H9 (cell line): ENCODE measurements at regions not wholly inside any gene's neighbourhood (a gene's known extent, or its start where the extent isn't known, plus 50 kb on each side); places are given as distances from the start of the nearest gene placed in this dataset.

ENCODE experiments used
- DNase-seq: peaks from one replicate; pipeline ENCODE4 v3.0.0-alpha.2; 2017
- H2AFZ ChIP-seq: one replicate; pipeline ENCODE4 v1.6.1; 2013; ENCODE audit warnings: mild to moderate bottlenecking, low read length, control low read depth, moderate library complexity
- H2AK5ac ChIP-seq: 2 replicates; pipeline ENCODE4 v1.6.1; 2013; ENCODE audit warnings: low read length, control low read depth, mixed read lengths; ENCODE audit not compliant: insufficient read length
- H2BK120ac ChIP-seq: one replicate; pipeline ENCODE4 v1.6.1; 2013; ENCODE audit warnings: low read depth, mild to moderate bottlenecking, low read length, control low read depth, inconsistent platforms; ENCODE audit not compliant: poor library complexity, severe bottlenecking
- H2BK12ac ChIP-seq: 2 replicates; pipeline ENCODE4 v1.6.1; 2013; ENCODE audit warnings: low read length, control low read depth, mixed read lengths, low read depth; ENCODE audit not compliant: insufficient read length
- H2BK15ac ChIP-seq: 2 replicates; pipeline ENCODE4 v1.6.1; 2013; ENCODE audit warnings: low read depth, low read length, control low read depth
- H2BK20ac ChIP-seq: one replicate; pipeline ENCODE4 v1.6.1; 2013; ENCODE audit warnings: low read depth, mild to moderate bottlenecking, low read length, control low read depth, inconsistent platforms; ENCODE audit not compliant: poor library complexity, severe bottlenecking
- H2BK5ac ChIP-seq: 2 replicates; pipeline ENCODE4 v1.6.1; 2013; ENCODE audit warnings: low read length, control low read depth, mixed read lengths; ENCODE audit not compliant: insufficient read length
- H3K14ac ChIP-seq: 2 replicates; pipeline ENCODE4 v1.6.1; 2013; ENCODE audit warnings: low read length, control low read depth; ENCODE audit not compliant: insufficient read depth
- H3K18ac ChIP-seq: 2 replicates; pipeline ENCODE4 v1.6.1; 2013; ENCODE audit warnings: low read depth, mild to moderate bottlenecking, mixed read lengths, low read length, control low read depth; ENCODE audit not compliant: insufficient read length
- H3K23ac ChIP-seq: 2 replicates; pipeline ENCODE4 v1.6.1; 2013; ENCODE audit warnings: low read length, control low read depth, mixed read lengths, low read depth; ENCODE audit not compliant: insufficient read length
- H3K23me2 ChIP-seq: 2 replicates; pipeline ENCODE4 v1.6.1; 2013; ENCODE audit warnings: low read depth, mild to moderate bottlenecking, mixed read lengths, low read length, control low read depth; ENCODE audit not compliant: insufficient read length, poor library complexity, severe bottlenecking
- H3K27ac ChIP-seq: 2 replicates; pipeline ENCODE4 v1.5.1; 2013; ENCODE audit warnings: low read length, control low read depth, mixed read lengths, low read depth; ENCODE audit not compliant: insufficient read length
- H3K27me3 ChIP-seq: 2 replicates; pipeline ENCODE4 v1.6.1; 2013; ENCODE audit warnings: low read length, control low read depth, inconsistent platforms; ENCODE audit not compliant: insufficient read depth
- H3K4ac ChIP-seq: 2 replicates; pipeline ENCODE4 v1.6.1; 2013; ENCODE audit warnings: low read depth, mild to moderate bottlenecking, control low read depth, inconsistent platforms, low read length, moderate library complexity
- H3K4me1 ChIP-seq: 2 replicates; pipeline ENCODE4 v1.6.1; 2013; ENCODE audit warnings: low read length, control low read depth, inconsistent platforms; ENCODE audit not compliant: insufficient read depth
- H3K4me2 ChIP-seq: 2 replicates; pipeline ENCODE4 v1.6.1; 2013; ENCODE audit warnings: low read length, control low read depth, mixed read lengths; ENCODE audit not compliant: insufficient read length, insufficient read depth
- H3K56ac ChIP-seq: 2 replicates; pipeline ENCODE4 v1.6.1; 2013; ENCODE audit warnings: low read depth, mild to moderate bottlenecking, mixed read lengths, low read length, control low read depth; ENCODE audit not compliant: insufficient read length
- H3K79me1 ChIP-seq: 2 replicates; pipeline ENCODE4 v1.6.1; 2013; ENCODE audit warnings: low read depth, mild to moderate bottlenecking, moderate library complexity, low read length, control low read depth, inconsistent platforms; ENCODE audit not compliant: insufficient read depth, poor library complexity, severe bottlenecking
- H3K79me2 ChIP-seq: 2 replicates; pipeline ENCODE4 v1.6.1; 2013; ENCODE audit warnings: low read length, control low read depth, inconsistent platforms; ENCODE audit not compliant: insufficient read depth
- H3K9ac ChIP-seq: 2 replicates; pipeline ENCODE4 v1.6.1; 2013; ENCODE audit warnings: low read length, control low read depth, mixed read lengths; ENCODE audit not compliant: insufficient read length; ENCODE audit errors: extremely low read depth
- H3K9me3 ChIP-seq: one replicate; pipeline ENCODE4 v1.6.1; 2013; ENCODE audit warnings: low read depth, low read length, inconsistent platforms; ENCODE audit not compliant: control insufficient read depth
- H3T11ph ChIP-seq: one replicate; pipeline ENCODE4 v1.6.1; 2013; ENCODE audit warnings: mild to moderate bottlenecking, low read length, control low read depth, inconsistent platforms
- H4K20me1 ChIP-seq: one replicate; pipeline ENCODE4 v1.6.1; 2013; ENCODE audit not compliant: control insufficient read depth, insufficient read length, insufficient read depth
- H4K5ac ChIP-seq: 2 replicates; pipeline ENCODE4 v1.6.1; 2013; ENCODE audit warnings: low read depth, mild to moderate bottlenecking, mixed read lengths, low read length, control low read depth; ENCODE audit not compliant: insufficient read length
- H4K8ac ChIP-seq: replicated peaks from 2 replicates; pipeline ENCODE4 v1.6.1; 2013; ENCODE audit warnings: low read length, control low read depth, mixed read lengths, low read depth; ENCODE audit not compliant: insufficient read length
- H4K91ac ChIP-seq: 2 replicates; pipeline ENCODE4 v1.6.1; 2013; ENCODE audit warnings: low read depth, mild to moderate bottlenecking, moderate library complexity, mixed read lengths, low read length, control low read depth; ENCODE audit not compliant: insufficient read length
- H3K27ac Mint-ChIP-seq, 3 experiments: 2 replicates in 2 of 3; 3 replicates in 1 of 3; pipeline ENCODE4 v1.8.0; 2020 to 2021; ENCODE audit warnings: mixed read lengths in 3 of 3, mild to moderate bottlenecking in 1 of 3, moderate library complexity in 1 of 3
- H3K27me3 Mint-ChIP-seq: 2 replicates; pipeline ENCODE4 v1.8.0; 2021; ENCODE audit warnings: low read depth, mild to moderate bottlenecking, moderate library complexity, mixed read lengths
- H3K36me3 Mint-ChIP-seq, 3 experiments: 2 replicates in 2 of 3; 3 replicates in 1 of 3; pipeline ENCODE4 v1.8.0; 2020 to 2021; ENCODE audit warnings: low read depth in 3 of 3, mixed read lengths in 3 of 3; ENCODE audit not compliant: insufficient read depth in 1 of 3
- H3K4me1 Mint-ChIP-seq, 2 experiments: 2 replicates each; pipeline ENCODE4 v1.8.0; 2020; ENCODE audit warnings: mixed read lengths in 2 of 2
- H3K4me3 Mint-ChIP-seq, 2 experiments: 2 replicates in 1 of 2; 3 replicates in 1 of 2; pipeline ENCODE4 v1.8.0; 2020 to 2021; ENCODE audit warnings: mild to moderate bottlenecking in 2 of 2, mixed read lengths in 2 of 2, moderate library complexity in 1 of 2
- H3K9me3 Mint-ChIP-seq, 2 experiments: 2 replicates in 1 of 2; 3 replicates in 1 of 2; pipeline ENCODE4 v1.8.0; 2020; ENCODE audit warnings: mild to moderate bottlenecking in 2 of 2, mixed read lengths in 2 of 2, moderate library complexity in 1 of 2
- WGBS: extraction: QIAGEN DNeasy Blood & Tissue Kit; methylation state at CpG from one replicate; pipeline ENCODE4 v1.1.7; 2013; ENCODE audit warnings: missing lambda C conversion rate, low lambda C conversion rate, mixed read lengths; ENCODE audit not compliant: insufficient read length; ENCODE audit errors: extremely low coverage; 5-methylcytosine and 5-hydroxymethylcytosine counted together
- TF ChIP-seq, protein P1 (sequence below): fragments of 200-600 bp; sonication (generic); conservative IDR thresholded peaks from 3 replicates; pipeline ENCODE4 v1.8.0; 2021; ENCODE audit warnings: antibody characterized with exemption, mild to moderate bottlenecking

DNA sequence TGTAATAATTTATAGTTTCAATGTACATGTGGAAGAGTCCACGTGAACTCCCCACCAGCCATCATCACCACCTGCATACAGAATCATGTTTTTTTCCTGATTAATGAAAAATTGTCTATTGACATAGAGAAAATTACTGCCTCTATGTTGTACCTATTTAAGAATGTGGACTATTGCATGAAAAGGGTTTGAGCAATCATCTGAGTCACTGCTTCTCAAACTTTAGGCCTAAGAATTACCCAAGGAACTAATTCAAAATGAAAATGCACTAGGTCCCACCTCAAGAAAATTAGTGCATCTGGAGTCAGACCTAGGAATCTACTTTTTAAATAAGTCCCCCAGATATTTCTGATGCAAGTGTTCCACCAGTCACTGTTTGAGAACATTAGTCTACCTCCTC, 709.3 kb downstream of the MAT2B start:
- Histone ChIP-seq H4K8ac (no peak overlapping the region), H3K9ac (no peak overlapping the region), H3K18ac (no peak overlapping the region), H3K27me3 (no peaks in the 10 kb centered on the region), H2AK5ac (no peak overlapping the region), H2BK12ac (no peak overlapping the region), H3K9me3 (no peaks in the 10 kb centered on the region), H3K4me1 (no peaks in the 10 kb centered on the region), H3K79me1 (no peaks in the 10 kb centered on the region), H3K27ac (no peak overlapping the region), H3K4ac (no peak overlapping the region), H4K20me1 (no peaks in the 10 kb centered on the region), H3K4me2 (no peak overlapping the region), H4K5ac (no peak overlapping the region), H3K79me2 (no peaks in the 10 kb centered on the region), H3T11ph (no peak overlapping the region), H2BK15ac (no peak overlapping the region), H2BK5ac (no peak overlapping the region), H3K23ac (no peak overlapping the region), H2BK120ac (no peak overlapping the region), H2BK20ac (no peak overlapping the region), H4K91ac (no peak overlapping the region), H3K23me2 (no peaks in the 10 kb centered on the region), H3K14ac (no peak overlapping the region), H2AFZ (no peak overlapping the region), H3K56ac (no peak overlapping the region)
- Mint-ChIP-seq H3K27ac (no peak overlapping the region), H3K36me3 (peaks cover 0 to 4% (median 0%) of the 10 kb centered on the region in 3 experiments; a peak in 1 of 7 replicates), H3K9me3 (peaks cover 0 to 4% of the 10 kb centered on the region in 2 experiments; a peak in 1 of 5 replicates), H3K4me1 (peaks cover 3 to 7% of the 10 kb centered on the region in 2 experiments), H3K4me3 (no peak overlapping the region), H3K27me3 (no peaks in the 10 kb centered on the region)
- no peak for DNase-seq
- TF ChIP-seq, protein P1, sequence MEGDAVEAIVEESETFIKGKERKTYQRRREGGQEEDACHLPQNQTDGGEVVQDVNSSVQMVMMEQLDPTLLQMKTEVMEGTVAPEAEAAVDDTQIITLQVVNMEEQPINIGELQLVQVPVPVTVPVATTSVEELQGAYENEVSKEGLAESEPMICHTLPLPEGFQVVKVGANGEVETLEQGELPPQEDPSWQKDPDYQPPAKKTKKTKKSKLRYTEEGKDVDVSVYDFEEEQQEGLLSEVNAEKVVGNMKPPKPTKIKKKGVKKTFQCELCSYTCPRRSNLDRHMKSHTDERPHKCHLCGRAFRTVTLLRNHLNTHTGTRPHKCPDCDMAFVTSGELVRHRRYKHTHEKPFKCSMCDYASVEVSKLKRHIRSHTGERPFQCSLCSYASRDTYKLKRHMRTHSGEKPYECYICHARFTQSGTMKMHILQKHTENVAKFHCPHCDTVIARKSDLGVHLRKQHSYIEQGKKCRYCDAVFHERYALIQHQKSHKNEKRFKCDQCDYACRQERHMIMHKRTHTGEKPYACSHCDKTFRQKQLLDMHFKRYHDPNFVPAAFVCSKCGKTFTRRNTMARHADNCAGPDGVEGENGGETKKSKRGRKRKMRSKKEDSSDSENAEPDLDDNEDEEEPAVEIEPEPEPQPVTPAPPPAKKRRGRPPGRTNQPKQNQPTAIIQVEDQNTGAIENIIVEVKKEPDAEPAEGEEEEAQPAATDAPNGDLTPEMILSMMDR, result no peak
- WGBS, result no CpG with 5 or more reads among the region's 1 CpG
